Mammary epithelial cell (primary cell): ENCODE measurements at regions not wholly inside any gene's neighbourhood (a gene's known extent, or its start where the extent isn't known, plus 50 kb on each side); places are given as distances from the start of the nearest gene placed in this dataset.

ENCODE experiments used
- EZH2 ChIP-seq: IDR thresholded peaks from 2 replicates; pipeline ENCODE4 v1.6.1; 2012; ENCODE audit warnings: low read length, inconsistent platforms, borderline replicate concordance
- TF ChIP-seq, protein P1 (sequence below), 2 donors: IDR thresholded peaks in 1 of 2; conservative IDR thresholded peaks in 1 of 2; 2 replicates each; pipeline ENCODE4 v1.5.1; 2011 to 2012; ENCODE audit warnings: inconsistent platforms in 2 of 2, low read length in 2 of 2, mild to moderate bottlenecking in 2 of 2, control low read depth in 1 of 2, low read depth in 1 of 2; ENCODE audit not compliant: insufficient read depth in 1 of 2; ENCODE audit errors: extremely low read depth in 1 of 2

DNA sequence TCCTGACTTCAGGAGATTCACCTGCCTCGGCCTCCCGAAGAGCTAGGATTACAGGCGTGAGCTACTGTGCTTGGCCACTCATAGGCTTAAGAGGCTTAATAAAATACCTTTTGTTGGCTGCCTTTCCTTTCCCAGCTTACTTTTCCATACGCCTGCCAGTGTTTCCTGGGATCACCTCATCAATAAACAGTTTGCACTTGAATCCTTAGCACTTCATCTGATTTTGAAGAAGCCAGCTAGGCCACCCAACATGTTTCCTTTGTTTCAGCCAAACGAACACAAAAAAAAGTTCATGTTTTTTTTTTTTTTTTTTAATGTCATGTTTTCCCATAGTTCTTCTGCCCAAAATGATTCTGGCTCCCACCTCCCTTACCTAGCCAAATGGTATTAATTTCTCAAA is 92.3 kb downstream of the RAP2B start:
- TF ChIP-seq EZH2: no peak
- TF ChIP-seq, protein P1, sequence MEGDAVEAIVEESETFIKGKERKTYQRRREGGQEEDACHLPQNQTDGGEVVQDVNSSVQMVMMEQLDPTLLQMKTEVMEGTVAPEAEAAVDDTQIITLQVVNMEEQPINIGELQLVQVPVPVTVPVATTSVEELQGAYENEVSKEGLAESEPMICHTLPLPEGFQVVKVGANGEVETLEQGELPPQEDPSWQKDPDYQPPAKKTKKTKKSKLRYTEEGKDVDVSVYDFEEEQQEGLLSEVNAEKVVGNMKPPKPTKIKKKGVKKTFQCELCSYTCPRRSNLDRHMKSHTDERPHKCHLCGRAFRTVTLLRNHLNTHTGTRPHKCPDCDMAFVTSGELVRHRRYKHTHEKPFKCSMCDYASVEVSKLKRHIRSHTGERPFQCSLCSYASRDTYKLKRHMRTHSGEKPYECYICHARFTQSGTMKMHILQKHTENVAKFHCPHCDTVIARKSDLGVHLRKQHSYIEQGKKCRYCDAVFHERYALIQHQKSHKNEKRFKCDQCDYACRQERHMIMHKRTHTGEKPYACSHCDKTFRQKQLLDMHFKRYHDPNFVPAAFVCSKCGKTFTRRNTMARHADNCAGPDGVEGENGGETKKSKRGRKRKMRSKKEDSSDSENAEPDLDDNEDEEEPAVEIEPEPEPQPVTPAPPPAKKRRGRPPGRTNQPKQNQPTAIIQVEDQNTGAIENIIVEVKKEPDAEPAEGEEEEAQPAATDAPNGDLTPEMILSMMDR (conservative IDR thresholded peaks at IDR 0.05 in 1 of 2, IDR thresholded peaks at IDR 0.05 in 1 of 2; ENCODE audit: extremely low read depth in 1 of 2, insufficient read depth in 1 of 2, low read depth in 1 of 2, low read length in 2 of 2): no peak
